Germinal center (tissue), 1 donor: ENCODE measurements at regions not wholly inside any gene's neighbourhood (a gene's known extent, or its start where the extent isn't known, plus 50 kb on each side); places are given as distances from the start of the nearest gene placed in this dataset.

Experiments used
- DNase-seq: peaks from one replicate; pipeline ENCODE4 v3.0.0; 2012; ENCODE audit warnings: mixed read lengths, low spot score

GRCh38 chr22:47713941-47714340 is 951.5 kb downstream of the TBC1D22A start:
- DNase-seq = no peak

GRCh38 chr22:47710135-47710534 is 947.7 kb downstream of the TBC1D22A start:
- no peak for DNase-seq

- DNase-seq = no peak
These were observed 942.9 kb downstream of the TBC1D22A start for GRCh38 chr22:47705350-47705749.

- DNase-seq = no peak
These were observed 936.5 kb downstream of the TBC1D22A start for GRCh38 chr22:47698906-47699305.

DNA sequence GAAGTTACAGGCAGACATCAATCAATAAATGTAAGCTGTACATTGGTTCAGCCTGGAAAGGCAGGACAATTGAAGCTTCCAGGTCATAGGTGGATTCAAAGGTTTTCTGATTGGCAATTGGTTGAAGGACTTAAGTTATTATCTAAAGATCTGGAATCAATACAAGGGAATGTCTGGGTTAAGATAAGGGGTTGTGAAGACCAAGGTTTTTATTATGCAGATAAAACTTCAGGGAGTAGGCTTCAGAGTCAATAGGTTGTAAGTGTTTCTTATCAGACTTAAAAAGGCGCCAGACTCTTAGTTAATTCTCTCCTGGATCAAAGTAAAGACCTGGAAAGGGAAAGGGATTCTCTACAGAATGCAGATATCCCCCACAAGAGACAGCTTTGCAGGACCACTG is 935.4 kb downstream of the TBC1D22A start:
- no peak for DNase-seq

DNA sequence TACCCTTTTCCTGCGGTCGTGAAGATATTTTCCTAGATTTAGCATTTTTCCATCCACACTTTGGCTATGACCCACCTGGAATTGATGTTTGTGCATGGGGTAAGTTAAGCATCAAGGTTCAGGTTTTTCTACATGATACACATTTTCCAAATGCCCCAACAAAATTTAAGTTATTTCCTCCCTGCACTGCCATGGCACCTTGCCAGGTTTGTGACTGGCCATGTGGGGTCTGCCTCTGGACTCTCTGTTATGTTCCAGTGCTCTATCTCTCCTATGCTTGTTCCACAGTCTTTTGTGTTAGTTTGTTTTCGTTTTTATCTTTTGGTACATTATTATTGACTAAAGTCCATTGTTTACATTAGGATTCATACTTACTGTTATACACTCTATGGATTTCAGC is 934.3 kb downstream of the TBC1D22A start:
- DNase-seq = no peak

GRCh38 chr22:47695176-47695575 is 932.7 kb downstream of the TBC1D22A start:
- DNase-seq = no peak

- DNase-seq = no peak
These were observed 932.2 kb downstream of the TBC1D22A start for GRCh38 chr22:47694536-47695130.

DNA sequence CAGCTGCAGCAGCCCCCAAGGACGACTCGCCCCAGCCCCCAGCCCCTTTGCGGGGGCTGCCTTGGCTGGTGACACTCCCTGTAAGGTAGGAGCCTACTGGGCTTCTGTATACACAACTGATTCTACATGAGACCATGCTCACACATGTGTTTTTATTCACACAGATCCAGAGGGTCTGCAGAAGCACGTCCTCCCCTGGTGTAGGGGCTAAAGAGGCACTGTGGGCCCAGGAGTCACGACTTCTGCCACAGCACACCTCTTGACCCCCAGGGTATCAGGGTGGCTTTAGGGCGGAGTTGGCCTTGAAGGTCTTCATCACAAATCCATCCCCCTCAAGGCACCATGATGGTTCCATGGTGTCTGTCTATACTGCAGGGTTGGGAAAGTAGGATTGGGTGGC is 931.2 kb downstream of the TBC1D22A start:
- DNase-seq = no peak

GRCh38 chr22:47692811-47693210 is 930.4 kb downstream of the TBC1D22A start:
- no peak for DNase-seq

DNA sequence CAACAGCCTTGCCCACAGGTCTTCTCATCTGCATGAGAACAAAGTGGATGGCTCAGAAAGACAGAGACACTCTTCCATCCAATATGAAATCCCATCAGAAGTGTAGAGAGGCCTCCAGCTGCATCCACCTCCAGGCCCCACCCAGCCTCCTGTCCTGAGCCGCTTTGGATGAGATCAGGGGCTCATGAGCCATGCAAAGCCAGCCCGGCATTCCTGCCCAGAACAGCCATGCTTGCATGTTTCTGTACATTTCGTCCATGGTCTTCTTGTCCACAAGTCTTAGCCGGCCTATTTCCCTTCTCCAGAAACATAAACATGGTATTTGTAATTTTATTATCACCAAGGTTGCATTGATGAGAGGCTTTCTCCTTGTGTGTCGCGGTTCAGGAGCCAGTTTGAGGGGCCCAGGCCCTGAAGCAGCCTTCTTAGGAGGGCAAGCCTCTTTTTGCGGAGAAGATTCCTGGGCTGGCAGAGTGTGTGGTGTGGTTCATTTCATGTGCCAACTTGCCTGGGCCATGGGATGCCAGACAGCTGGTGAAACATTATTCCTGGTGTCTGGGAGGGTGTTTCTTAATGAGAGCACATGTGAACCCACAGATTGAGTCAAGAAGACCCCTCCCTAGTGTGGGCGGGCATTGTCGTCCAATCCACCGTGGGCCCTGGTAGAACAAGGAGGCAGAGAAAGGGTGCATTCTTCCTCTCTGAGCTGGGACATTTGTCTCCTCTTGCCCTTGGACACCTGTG is 928.9 kb downstream of the TBC1D22A start:
- no peak for DNase-seq

DNA sequence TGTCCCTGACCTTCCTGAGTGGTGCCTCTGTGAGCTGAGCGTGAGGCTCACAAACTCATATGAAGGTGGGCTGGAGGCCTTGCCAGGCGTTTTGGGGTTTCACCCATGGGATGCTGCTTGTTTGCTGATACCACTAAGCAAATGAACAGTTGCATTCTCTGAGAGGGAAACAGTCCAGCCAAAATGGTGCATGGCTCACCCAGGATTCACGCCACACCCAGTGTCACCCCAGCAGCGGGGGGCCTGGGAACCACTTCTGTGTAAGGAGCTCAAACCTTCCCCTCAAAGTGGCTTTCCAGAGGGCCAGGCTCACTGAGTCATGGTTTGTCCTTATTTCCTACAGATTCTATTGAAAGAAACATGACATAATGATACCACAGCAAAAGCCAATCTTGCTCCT is 928.1 kb downstream of the TBC1D22A start:
- no peak for DNase-seq

- no peak for DNase-seq
These were observed 927.7 kb downstream of the TBC1D22A start for GRCh38 chr22:47690166-47690565.

GRCh38 chr22:47687776-47688175 is 925.3 kb downstream of the TBC1D22A start:
- DNase-seq = no peak

GRCh38 chr22:47687346-47687655 is 924.9 kb downstream of the TBC1D22A start:
- DNase-seq = no peak

- DNase-seq = no peak
These were observed 924.3 kb downstream of the TBC1D22A start for GRCh38 chr22:47686594-47687345.

GRCh38 chr22:47681411-47682165 is 919.1 kb downstream of the TBC1D22A start:
- no peak for DNase-seq

DNA sequence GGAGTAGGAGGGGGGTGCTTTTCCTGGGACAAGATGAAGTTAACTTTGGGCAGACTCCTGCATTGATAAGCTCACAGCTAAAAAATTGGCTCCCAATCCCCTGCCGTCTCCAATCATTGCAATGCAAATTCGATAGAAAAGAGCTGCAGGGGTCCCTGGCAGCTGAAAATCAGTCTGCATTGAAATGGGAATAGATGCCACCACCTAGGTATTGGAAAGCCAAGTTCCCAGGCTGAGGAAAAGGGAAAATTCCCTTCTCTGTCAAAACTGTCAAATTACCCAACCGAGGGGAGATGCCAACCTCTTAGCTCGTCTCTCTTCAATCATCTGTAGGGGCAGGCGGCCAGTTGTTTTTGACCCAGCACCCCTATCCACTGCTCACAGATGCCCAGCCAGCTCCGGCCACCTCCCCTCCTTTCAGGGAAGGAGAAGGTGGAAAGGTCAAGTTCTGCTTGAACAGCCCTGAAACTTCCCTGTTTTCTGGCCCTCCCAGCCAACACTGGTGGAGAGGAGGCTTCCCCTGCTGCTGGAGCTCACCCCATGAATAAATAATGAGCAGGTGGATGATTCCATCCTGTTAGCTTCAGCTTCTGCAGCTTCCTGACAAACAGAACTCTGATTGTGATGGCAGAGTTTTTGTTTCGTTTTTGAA is 916.3 kb downstream of the TBC1D22A start:
- DNase-seq = no peak

GRCh38 chr22:47678048-47678447 is 915.6 kb downstream of the TBC1D22A start:
- DNase-seq = no peak

GRCh38 chr22:47676685-47677084 is 914.2 kb downstream of the TBC1D22A start:
- no peak for DNase-seq

DNA sequence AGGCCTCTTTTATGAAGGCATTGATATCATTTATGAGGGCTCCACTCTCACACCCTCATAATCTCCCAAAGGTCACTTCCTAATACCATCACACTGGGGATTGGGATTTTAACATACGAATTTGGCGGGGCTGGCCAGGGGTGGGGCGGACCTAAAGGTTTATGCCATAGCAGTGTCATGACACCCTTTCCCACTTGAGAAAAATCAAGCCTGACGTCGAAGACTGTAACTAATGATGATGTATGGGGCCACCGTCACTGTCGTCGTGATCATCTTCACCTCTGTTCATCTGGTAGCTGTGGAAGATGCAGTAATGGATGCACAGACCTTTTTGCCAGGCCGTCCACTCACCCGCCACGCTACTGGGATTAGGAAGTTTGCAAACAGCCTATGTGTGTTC is 912.1 kb downstream of the TBC1D22A start:
- DNase-seq = no peak

GRCh38 chr22:47673557-47673956 is 911.1 kb downstream of the TBC1D22A start:
- DNase-seq = no peak
